Keratinocyte (primary cell): ENCODE measurements at regions not wholly inside any gene's neighbourhood (a gene's known extent, or its start where the extent isn't known, plus 50 kb on each side); places are given as distances from the start of the nearest gene placed in this dataset.

ENCODE experiments used
- CTCF ChIP-seq, 3 experiments: IDR thresholded peaks in 1 of 3; conservative IDR thresholded peaks in 1 of 3; optimal IDR thresholded peaks in 1 of 3; 2 replicates in 2 of 3; 3 replicates in 1 of 3; pipeline versions ENCODE3 to v1.5.1; 2011; ENCODE audit warnings: low read length in 3 of 3, mild to moderate bottlenecking in 3 of 3, moderate library complexity in 2 of 3, control low read depth in 1 of 3, inconsistent platforms in 1 of 3; ENCODE audit not compliant: insufficient read depth in 2 of 3; ENCODE audit errors: extremely low read depth in 1 of 3
- EZH2 ChIP-seq: IDR thresholded peaks from one replicate; pipeline ENCODE4 v1.6.1; 2012; ENCODE audit warnings: inconsistent platforms, mild to moderate bottlenecking, low read length, moderate library complexity

GRCh38 chr5:179457612-179458011 lies 92.7 kb upstream of the RUFY1 start:
- TF ChIP-seq CTCF (optimal IDR thresholded peaks at IDR 0.05 in 1 of 3, IDR thresholded peaks at IDR 0.05 in 1 of 3, conservative IDR thresholded peaks at IDR 0.05 in 1 of 3; ENCODE audit: extremely low read depth in 1 of 3, insufficient read depth in 2 of 3, low read length in 3 of 3), result no peak
- no peak for TF ChIP-seq EZH2
